GM19035 (cell line): ENCODE measurements at regions not wholly inside any gene's neighbourhood (a gene's known extent, or its start where the extent isn't known, plus 50 kb on each side); places are given as distances from the start of the nearest gene placed in this dataset.

ENCODE experiments used
- ATAC-seq: cut with Tn5 transposase; IDR thresholded peaks from one replicate; pipeline ENCODE4 v1.9.1; 2021; ENCODE audit not compliant: unreplicated experiment

DNA sequence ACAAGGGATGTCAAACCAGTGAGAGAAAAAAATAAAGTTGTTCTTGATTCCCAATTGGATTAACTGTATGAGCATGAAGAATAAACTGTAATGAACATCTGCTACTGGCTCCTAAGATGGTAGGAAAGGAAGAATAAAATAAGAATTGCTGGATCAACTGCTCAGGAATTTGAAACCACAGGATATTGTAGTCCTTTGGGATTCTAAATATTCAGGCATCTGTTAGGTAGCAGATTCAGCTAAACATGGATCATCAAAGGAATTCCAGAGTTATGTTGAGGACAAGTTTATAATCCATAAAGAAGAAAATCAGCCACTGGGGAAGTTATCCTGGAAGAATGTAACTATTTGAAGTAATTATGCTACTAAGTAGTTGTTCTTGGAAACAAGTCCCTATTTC, 65.8 kb downstream of the ISL1 start:
- ATAC-seq, result no peak

DNA sequence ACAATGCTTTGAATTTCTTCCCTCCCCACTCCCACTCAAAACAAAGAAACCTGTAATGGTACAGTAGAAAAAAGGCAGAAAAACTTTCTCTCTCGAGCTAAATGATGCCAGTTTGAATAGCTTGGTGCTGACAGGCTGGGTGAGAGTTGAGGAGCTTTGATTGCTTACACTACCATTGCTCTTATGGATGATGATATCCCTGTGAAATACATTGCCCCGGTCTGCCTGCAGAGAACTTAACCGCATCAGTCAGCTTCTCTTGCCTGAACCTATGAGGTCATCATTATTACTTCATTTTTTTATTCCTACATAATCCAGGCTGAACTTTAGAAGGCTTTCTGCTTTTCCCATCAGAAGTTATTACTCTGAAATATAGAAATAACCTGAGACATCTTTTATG, 69.3 kb downstream of the ISL1 start:
- no peak for ATAC-seq

DNA sequence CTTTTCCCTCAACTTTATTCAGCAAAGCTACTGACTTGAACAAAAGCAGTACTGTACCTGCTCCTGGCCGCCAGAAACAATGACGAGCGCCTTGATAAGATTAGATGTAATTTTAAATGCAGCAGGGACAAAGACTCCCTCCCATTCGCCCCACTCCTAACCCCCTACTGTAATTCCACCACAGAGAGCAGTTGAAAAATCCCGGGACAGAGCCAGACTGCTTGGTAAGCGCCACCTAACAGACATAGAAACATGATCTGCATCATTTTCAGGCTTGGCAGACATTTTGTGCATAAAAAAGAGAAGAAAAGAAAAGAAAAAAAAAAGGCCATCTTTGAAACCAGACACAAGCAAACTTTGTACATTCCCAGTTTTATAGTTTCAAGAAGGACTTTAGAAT, 81.9 kb downstream of the ISL1 start:
- no peak for ATAC-seq

DNA sequence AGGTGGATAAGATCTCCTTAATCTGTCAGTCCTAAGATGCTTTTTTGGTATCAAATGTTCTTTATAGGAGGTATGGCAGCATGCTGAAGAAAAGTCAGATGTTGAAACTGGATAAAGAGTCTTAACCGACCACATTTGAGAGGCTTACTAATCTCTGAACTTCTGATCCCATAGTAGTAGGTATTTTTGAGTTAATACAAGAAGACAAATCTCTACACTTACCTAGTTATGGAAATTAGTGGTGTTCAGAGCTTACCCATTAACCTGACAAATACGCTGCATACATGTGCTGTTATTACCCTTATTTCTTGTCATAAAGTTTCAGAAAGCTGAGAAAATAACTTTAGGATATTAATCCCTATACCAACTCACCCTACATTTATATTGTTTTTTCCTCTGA, 83.0 kb downstream of the ISL1 start:
- ATAC-seq, result no peak

DNA sequence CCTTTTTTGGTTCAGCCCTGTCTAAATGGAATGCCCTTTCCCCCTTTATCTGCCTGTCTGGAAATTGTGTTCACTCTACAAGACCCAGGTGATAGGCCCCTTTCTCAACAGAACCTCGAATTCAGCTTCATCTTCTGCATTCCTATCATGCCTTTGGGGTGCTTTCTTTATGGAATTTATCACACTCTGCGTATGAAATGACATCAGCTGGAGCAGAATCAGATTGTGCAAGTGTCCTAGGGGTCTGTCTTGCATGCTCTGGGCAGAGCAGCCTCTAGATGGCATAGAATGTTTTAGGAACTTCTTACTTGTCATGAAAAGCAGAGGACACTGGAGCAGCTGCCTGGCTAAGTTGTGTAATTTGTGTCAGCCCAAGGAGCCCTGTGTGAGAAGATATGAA, 84.9 kb downstream of the ISL1 start:
- no peak for ATAC-seq

DNA sequence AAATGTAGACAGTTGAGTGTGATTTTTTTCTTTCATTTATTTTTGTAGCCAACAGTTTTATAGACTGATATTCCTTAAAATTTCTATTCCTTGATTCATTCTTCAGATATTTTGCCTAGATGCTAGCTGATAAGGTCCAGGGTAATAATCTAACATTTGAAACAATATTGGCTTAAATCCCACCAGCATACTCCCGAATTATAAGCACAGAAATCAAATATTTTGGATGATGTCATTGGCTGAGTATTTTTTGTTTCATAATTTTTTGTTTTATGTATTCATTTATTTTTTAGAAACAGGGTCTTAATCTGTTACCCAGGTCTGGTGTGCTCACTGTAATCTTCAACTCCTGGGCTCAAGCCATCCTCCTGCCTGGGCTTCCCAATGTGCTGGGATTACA, 88.4 kb downstream of the ISL1 start:
- no peak for ATAC-seq

DNA sequence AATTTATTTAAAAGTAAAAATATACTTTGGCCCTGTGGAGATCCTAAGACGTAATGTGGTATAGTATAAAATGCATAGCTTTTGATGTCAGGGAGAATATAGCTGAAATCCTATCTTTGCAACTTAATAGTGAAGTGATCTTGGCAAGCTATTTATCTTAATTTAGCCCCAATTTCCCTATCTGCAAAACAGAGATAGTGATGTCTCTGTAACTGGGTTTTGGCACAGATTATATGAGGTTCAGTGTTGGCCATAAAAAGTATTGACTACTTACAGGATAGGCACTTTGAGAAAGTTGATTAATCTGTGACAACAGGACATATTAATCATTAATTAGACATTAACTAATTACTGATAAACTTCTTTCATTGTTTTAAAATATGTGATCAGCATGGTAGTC, 89.2 kb downstream of the ISL1 start:
- no peak for ATAC-seq

DNA sequence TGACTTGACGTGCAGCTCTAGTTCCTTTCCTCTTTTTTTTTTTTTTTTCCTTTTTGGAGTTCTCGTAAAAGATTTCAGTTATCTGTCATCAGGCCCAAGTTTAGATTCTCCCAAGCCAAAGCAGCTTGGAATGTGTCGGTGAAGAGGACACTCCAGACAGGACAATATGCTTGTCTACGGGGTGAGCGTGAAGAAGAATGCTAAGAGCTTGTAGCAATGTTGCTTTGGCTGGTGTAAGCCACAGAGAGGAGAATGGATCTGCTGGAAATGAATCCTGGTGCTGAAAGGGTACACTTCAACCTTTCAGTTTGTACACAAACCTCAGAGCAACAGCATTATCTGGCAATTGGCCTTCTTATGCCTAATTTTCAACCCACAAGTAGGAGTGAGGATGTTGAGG, 92.4 kb downstream of the ISL1 start:
- no peak for ATAC-seq

DNA sequence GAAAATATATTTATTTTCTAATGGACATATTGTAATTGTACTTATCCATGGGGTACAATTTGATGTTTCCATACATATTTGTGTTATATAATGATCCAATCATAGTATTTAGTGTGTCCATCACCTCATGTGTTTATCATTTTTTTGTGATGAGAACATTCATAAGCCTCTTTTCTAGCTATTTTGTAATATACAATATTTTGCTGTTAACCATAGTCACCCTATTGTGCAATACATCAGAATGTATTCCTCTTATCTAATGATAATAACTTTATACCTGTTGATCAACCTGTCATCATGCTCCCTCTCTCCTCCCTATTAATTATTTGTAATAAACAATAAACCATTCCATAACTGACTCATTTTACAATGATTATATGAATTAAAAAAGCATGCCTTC, 93.2 kb downstream of the ISL1 start:
- ATAC-seq, result no peak

DNA sequence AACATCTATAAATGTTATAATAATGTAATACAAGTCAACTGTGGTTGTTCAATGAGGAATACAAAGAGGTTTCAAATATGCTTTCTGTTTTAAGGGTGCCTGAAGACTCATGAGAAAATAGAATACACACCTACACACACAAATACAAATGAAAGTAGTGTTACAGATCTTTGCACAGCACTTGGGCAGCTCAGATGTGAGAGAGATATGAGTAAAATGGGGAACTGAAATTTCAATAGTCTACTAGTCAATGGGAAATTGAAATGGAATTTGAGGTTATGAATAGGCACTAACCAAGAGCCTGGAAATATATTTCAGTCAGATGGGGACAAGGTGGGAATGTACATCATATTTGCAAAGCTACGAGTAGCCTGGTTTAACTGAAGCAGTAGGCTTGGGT, 96.6 kb downstream of the ISL1 start:
- ATAC-seq, result peak; percentile 74

DNA sequence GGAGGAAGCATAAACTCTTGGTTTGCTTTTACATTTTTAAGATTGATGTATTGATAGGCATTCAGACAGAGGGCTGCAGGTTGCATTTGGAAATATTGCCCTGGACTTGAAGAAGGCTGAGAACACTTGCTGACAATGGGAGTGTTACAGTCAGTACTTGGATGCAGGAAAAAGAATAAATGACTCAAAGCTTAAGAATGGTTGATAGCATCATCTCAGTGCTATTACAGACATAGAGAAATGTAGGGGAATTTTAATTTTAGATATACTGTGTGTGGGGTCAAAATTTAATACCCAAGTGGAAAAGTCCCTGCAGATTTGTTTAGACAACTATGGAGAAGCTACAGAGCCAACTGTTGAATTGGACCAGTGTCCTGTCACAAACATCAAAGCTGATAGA, 101.1 kb downstream of the ISL1 start:
- ATAC-seq, result no peak

DNA sequence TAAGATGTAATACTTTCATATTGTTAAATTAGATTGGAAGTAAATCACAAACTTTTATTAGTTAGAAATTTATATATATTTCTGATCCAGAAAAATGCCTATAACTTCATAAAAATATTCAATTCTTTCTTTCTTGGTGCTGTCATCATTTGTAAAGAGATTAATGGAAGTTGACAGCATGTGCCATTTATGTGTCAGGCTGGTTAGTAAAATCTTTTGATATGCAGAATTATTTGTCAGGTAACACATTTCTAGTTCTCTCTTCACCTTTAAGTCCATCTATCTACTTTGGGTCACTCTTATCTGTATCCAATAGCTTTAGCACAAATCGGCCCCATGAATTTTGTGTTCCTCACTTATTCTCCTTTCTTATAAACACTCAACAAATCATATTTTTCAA, 102.9 kb downstream of the ISL1 start:
- ATAC-seq, result no peak

DNA sequence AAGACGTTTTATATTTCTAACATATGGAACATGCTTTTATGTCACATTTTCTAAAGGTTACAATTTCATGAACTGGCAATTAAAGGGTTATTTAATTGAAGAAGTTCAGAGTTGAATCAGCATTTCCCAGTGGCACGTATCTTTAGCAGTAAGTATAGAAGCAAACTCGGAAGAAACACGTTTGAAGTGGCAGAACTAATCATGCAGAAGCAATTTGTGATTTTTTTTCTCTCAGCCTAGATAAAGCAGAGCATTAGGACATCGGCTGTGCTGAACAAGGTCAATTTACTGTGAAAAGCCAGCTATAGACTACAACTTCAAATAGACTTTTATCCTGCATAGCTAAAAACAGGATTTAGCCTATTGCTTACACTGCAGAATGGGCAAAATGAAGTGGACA, 104.7 kb downstream of the ISL1 start:
- no peak for ATAC-seq

DNA sequence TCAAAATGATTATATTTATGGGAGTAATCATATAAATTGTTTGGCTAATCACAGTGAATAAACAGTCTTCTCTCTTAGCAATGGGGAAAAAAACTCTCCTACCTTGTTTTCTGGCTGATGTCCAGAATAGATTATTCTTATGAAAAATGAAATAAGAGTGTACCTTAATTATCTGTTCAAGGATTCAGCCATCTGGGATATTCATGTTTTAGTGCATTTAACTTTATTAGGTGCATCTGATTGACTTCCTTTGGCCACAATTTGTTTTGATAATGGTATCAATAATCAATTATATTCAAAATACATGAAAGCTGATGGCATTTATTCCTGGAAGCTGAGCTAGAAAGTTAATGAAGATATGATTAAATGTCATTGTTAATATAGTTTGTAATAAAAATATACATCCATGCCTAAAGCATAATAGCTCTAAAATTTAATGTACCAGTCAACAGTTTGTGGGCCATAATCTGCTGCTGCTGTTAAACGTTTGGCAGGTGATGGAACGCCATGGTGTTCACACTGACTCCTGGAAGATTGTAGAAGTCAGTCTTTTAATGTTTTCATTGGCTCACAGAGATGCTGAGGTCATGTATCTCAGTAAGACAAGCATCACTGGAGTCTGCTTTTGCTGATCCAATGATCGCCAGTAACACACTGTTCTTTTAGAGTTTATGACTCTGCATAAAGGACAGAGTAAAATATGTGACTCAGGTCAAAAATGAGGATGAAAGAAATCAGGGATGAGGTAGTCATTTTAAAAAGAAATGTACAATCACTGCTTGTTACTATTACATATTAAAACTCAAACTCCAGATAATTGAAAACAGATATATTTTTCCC, 105.8 kb downstream of the ISL1 start:
- no peak for ATAC-seq

DNA sequence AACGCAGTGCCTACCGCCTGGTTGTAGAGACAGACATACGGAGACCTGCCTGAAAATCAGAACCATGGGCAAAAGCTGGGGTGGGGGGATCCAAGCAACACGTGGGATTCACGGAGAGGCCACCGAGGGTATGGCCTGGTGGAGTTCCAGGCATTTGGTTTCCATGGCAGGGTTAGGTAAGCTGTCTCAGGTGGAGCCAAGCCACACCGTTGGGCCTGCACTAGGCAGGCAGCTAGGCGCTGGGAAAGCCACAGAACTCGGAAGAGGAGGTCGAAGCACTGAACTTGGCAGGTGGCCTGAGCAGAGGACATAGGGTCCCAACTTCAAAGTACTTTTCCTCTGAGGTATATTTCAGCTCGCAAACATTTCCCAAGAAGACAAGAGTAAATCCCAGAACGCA, 111.6 kb downstream of the ISL1 start:
- ATAC-seq, result no peak

DNA sequence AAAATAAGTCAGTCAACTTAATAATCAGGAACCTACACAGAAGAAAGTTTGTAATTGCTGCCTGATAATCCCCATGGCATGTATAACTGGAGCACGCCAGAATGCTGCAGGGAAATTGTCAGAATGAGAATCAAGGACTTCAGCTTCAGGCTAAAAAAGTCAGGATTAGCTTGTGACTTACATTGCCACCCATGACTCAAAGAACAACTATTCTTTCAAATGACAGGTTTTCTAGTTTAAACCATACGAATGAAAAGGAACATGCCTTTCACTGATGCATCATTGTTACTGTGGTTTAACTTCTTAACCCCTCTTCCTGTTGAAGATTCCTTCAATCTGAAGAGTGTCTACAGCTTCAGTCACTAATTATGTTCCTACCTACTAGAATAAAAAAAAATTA, 112.4 kb downstream of the ISL1 start:
- ATAC-seq, result no peak

DNA sequence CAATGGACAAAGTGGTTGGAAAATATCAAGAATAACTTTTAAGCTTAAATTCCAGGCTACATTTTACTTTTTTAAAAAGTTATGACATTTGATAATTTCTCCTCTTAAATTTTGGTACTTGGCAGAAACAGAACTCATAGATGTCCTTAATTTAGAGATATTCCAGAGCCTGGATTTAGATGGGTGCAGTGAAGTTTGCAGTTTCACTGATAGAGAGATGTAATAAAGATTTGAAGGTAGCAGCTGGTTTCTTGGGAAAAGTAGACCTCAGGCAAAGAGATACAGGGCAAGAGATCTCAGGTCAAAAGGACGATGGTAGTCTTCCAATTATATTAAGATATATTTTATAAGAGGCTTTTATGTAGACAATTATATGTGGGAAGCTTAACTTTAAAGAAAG, 134.6 kb downstream of the ISL1 start:
- ATAC-seq, result no peak

DNA sequence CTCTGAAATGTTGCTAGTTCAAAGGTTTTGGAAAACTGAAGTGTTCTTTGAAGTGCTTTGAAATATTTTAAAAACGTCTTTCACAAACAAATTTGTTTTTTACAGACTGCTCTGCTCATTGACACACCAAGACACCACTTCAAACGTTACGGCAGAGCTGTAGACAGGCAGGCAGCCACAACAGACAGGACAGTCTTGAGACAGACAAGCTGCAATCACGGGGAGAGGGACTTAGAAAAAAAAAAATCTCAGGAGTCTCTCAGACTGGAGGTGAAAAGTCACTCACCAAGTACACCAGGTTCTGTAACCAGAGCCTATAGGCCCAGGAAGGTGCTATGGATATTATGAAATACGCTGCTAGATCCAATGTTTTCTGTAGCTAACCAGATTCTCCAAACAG, 135.4 kb downstream of the ISL1 start:
- ATAC-seq, result no peak

DNA sequence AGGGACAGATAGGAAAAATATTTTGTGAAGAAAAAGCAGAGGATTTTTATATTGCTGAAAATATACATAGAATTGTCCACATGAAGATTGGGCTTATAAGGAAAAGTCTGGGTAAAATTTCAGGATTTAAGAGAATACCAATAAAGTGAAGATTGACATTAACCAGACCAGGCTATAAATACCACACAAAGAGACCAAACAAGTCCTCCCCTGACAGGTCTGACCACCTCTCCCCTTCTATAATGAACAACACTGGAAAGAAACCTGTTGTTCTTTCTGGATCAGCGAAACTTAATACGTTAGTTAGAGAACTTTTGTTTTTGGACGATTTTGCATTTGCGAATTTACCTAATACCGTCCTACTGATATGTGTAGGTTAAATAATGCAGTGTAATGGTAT, 138.3 kb downstream of the ISL1 start:
- ATAC-seq, result no peak

DNA sequence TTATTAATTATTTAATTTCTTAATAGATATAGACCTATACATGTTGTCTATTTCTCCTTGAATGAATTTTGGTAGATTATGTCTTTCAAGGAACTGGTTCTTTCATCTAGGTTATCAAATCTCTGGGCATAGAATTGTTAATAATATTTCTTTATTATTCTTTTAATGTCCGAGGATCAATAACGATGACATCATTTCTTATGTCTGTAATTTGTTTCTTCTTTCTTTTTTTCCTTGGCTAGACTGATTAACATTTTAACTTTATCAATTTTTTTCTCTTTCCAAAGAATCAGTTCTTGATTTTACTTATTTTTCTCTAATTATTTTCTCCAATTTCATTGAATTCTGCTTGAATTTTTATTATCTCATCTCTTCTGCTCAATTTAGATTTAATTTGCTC, 156.0 kb downstream of the ISL1 start:
- ATAC-seq, result no peak

DNA sequence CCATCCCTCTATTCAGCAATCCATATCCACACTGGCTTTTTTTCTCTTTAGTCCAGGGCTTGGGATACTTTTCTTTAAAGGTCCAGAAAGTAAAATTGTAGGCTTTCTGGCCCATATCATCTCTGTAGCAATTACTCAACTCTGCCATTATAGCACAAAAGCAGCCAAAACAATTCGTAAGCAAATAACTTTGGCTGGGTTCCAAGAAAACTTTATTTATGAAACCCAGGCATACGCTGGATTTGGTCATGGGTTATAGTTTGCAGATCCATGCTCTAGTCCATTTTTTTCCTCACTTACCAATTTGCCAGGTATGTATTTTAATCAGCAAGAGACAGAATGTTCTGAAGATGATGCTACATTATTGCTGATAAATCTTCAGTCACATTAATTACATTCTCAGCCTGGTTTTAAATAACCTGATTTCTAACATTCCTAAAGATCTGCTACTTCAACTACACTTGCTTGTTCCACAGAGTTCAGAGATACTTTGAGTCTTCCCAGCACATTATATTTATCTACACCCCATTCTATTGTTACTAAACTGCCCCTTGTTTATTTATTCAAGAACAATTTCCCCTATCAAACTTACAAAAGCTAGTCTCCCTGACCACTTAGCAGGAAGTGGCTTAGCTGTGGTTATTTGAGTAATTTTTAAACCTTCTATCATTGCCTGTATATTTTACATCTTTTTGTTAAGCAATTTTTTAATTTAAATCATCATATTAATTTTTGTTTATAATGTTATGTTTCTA, 161.0 kb downstream of the ISL1 start:
- no peak for ATAC-seq

DNA sequence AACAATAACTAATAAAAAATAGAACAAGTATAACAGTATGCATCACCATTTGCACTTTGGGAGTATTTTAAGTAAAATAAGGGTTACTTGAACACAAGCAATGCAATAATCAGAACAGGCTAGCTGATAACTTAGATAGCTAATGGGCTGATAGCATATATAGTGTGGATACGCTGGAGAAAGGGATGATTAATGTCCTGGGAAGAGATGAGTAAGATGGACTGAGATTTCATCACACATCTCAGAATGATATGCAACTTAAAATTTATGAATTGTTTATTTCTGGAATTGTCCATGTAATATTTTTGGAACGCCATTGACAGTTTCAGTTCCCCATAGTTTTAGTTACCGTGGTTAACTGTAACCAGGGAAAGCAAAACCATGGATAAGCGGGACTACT, 173.6 kb downstream of the ISL1 start:
- ATAC-seq, result no peak

DNA sequence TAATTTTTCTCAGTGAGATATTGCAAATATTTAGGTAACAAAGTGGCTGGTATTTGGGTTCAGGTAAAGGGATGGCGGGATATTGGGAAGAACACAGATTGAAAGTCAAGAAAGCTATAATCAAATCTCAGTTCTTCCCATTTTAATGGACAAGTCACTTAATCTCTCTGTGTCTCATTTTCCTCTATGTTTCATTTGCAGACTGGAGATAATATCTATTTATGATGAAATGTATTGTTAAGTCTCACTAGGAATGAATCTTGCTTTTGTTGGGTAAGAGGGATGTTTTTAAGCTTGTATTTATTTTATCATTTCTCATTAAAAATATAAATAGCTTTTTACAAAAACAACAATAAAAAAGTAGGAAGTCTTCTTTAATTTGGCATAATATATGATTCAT, 175.4 kb downstream of the ISL1 start:
- ATAC-seq, result no peak
